B cell (primary cell): ENCODE measurements at regions not wholly inside any gene's neighbourhood (a gene's known extent, or its start where the extent isn't known, plus 50 kb on each side); places are given as distances from the start of the nearest gene placed in this dataset.

Experiments
- EZH2 ChIP-seq: IDR thresholded peaks from 2 replicates; pipeline ENCODE4 v1.6.1; 2012; ENCODE audit warnings: borderline replicate concordance, low read depth, mild to moderate bottlenecking, moderate library complexity, low read length; ENCODE audit not compliant: insufficient read depth, poor library complexity, severe bottlenecking
- TF ChIP-seq, protein P1 (sequence below): fragments of 200-600 bp; IDR thresholded peaks from one replicate; pipeline ENCODE4 v1.8.0; 2022; ENCODE audit warnings: antibody characterized with exemption, mild to moderate bottlenecking

- TF ChIP-seq, protein P1, sequence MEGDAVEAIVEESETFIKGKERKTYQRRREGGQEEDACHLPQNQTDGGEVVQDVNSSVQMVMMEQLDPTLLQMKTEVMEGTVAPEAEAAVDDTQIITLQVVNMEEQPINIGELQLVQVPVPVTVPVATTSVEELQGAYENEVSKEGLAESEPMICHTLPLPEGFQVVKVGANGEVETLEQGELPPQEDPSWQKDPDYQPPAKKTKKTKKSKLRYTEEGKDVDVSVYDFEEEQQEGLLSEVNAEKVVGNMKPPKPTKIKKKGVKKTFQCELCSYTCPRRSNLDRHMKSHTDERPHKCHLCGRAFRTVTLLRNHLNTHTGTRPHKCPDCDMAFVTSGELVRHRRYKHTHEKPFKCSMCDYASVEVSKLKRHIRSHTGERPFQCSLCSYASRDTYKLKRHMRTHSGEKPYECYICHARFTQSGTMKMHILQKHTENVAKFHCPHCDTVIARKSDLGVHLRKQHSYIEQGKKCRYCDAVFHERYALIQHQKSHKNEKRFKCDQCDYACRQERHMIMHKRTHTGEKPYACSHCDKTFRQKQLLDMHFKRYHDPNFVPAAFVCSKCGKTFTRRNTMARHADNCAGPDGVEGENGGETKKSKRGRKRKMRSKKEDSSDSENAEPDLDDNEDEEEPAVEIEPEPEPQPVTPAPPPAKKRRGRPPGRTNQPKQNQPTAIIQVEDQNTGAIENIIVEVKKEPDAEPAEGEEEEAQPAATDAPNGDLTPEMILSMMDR: no peak
- TF ChIP-seq EZH2: no peak
These were observed 62.3 kb upstream of the TNFAIP8L3 start for GRCh38 chr15:51156957-51157356.
